ENCODE measurements at regions not wholly inside any gene's neighbourhood (a gene's known extent, or its start where the extent isn't known, plus 50 kb on each side); places are given as distances from the start of the nearest gene placed in this dataset.

- no peak overlapping the region for H3K9ac ChIP-seq
- no peaks in the 10 kb centered on the region for H3K79me2 ChIP-seq (ENCODE audit: low read depth)
- no peak overlapping the region for H3K27ac ChIP-seq
- H3K27me3 ChIP-seq, result no peaks in the 10 kb centered on the region
- Mint-ChIP-seq H3K4me3 (no peak overlapping the region), H3K36me3 (no peaks in the 10 kb centered on the region), H3K27ac (no peak overlapping the region), H3K9me3 (no peaks in the 10 kb centered on the region), H3K4me1 (no peaks in the 10 kb centered on the region), H3K27me3 (ENCODE audit: insufficient read depth, low read depth) (no peaks in the 10 kb centered on the region)
- no peaks in the 10 kb centered on the region for H3K9me3 ChIP-seq (ENCODE audit: low read depth)
- H3K4me2 ChIP-seq, result no peak overlapping the region
- no peak overlapping the region for H3K4me3 ChIP-seq
- TF ChIP-seq CTCF (IDR thresholded peaks at IDR 0.05), result no peak
- TF ChIP-seq EZH2phosphoT487 (IDR thresholded peaks at IDR 0.05), result no peak
- H3K4me1 ChIP-seq, result no peaks in the 10 kb centered on the region
- H3F3A ChIP-seq (ENCODE audit: low read depth), result no peaks in the 10 kb centered on the region
- H4K20me1 ChIP-seq (ENCODE audit: low read depth), result no peaks in the 10 kb centered on the region
- no peak overlapping the region for H2AFZ ChIP-seq (replicated peaks)
- DNase-seq (ENCODE audit: low spot score), result no peak
- H3K36me3 ChIP-seq, result no peaks in the 10 kb centered on the region
These were observed 394.1 kb upstream of the SMIM31 start for GRCh38 chr4:164359881-164360280.

- Histone ChIP-seq H2AFZ (replicated peaks) (peak overlapping the region; percentile 33), H3F3A (ENCODE audit: low read depth) (no peaks in the 10 kb centered on the region), H3K9ac (no peak overlapping the region), H3K27ac (no peak overlapping the region), H3K9me3 (ENCODE audit: low read depth) (no peaks in the 10 kb centered on the region), H3K4me3 (no peak overlapping the region), H3K79me2 (ENCODE audit: low read depth) (no peaks in the 10 kb centered on the region), H3K36me3 (no peaks in the 10 kb centered on the region), H3K4me1 (no peaks in the 10 kb centered on the region), H4K20me1 (ENCODE audit: low read depth) (no peaks in the 10 kb centered on the region), H3K4me2 (no peak overlapping the region), H3K27me3 (no peaks in the 10 kb centered on the region)
- Mint-ChIP-seq H3K36me3 (no peaks in the 10 kb centered on the region), H3K9me3 (no peaks in the 10 kb centered on the region), H3K4me1 (no peaks in the 10 kb centered on the region), H3K27me3 (ENCODE audit: insufficient read depth, low read depth) (no peaks in the 10 kb centered on the region), H3K27ac (no peak overlapping the region), H3K4me3 (no peak overlapping the region)
- DNase-seq (ENCODE audit: low spot score), result no peak
- TF ChIP-seq CTCF (IDR thresholded peaks at IDR 0.05) (no peak), EZH2phosphoT487 (IDR thresholded peaks at IDR 0.05) (no peak), EZH2 (IDR thresholded peaks at IDR 0.05) (no peak)
These were observed 385.0 kb upstream of the SMIM31 start for GRCh38 chr4:164368894-164369293.

- Histone ChIP-seq H3K4me3 (no peak overlapping the region), H3K36me3 (no peaks in the 10 kb centered on the region), H3K9me3 (ENCODE audit: low read depth) (no peaks in the 10 kb centered on the region), H4K20me1 (ENCODE audit: low read depth) (no peaks in the 10 kb centered on the region), H3F3A (ENCODE audit: low read depth) (no peaks in the 10 kb centered on the region), H3K9ac (no peak overlapping the region), H3K4me1 (no peaks in the 10 kb centered on the region), H3K27me3 (no peaks in the 10 kb centered on the region), H3K27ac (no peak overlapping the region), H3K79me2 (ENCODE audit: low read depth) (no peaks in the 10 kb centered on the region), H2AFZ (replicated peaks) (no peak overlapping the region), H3K4me2 (no peak overlapping the region)
- DNase-seq (ENCODE audit: low spot score), result no peak
- TF ChIP-seq EZH2 (IDR thresholded peaks at IDR 0.05), result no peak
- no peak for TF ChIP-seq EZH2phosphoT487 (IDR thresholded peaks at IDR 0.05)
- no peak for TF ChIP-seq CTCF (IDR thresholded peaks at IDR 0.05)
- H3K27ac Mint-ChIP-seq, result no peak overlapping the region
- no peaks in the 10 kb centered on the region for H3K36me3 Mint-ChIP-seq
- peaks cover 2% of the 10 kb centered on the region for H3K27me3 Mint-ChIP-seq (ENCODE audit: insufficient read depth, low read depth)
- no peak overlapping the region for H3K4me3 Mint-ChIP-seq
- H3K4me1 Mint-ChIP-seq, result no peaks in the 10 kb centered on the region
- H3K9me3 Mint-ChIP-seq, result no peaks in the 10 kb centered on the region
These were observed 380.9 kb upstream of the SMIM31 start for GRCh38 chr4:164373021-164373420.

- Mint-ChIP-seq H3K27ac (no peak overlapping the region), H3K4me3 (no peak overlapping the region), H3K27me3 (ENCODE audit: insufficient read depth, low read depth) (peaks cover 2% of the 10 kb centered on the region), H3K9me3 (no peaks in the 10 kb centered on the region), H3K36me3 (no peaks in the 10 kb centered on the region), H3K4me1 (no peaks in the 10 kb centered on the region)
- TF ChIP-seq EZH2phosphoT487 (IDR thresholded peaks at IDR 0.05), result no peak
- TF ChIP-seq EZH2 (IDR thresholded peaks at IDR 0.05), result no peak
- no peak for TF ChIP-seq CTCF (IDR thresholded peaks at IDR 0.05)
- no peak overlapping the region for H3K4me2 ChIP-seq
- H3K4me3 ChIP-seq, result no peak overlapping the region
- no peaks in the 10 kb centered on the region for H4K20me1 ChIP-seq (ENCODE audit: low read depth)
- no peaks in the 10 kb centered on the region for H3K9me3 ChIP-seq (ENCODE audit: low read depth)
- no peak for DNase-seq (ENCODE audit: low spot score)
- H3K36me3 ChIP-seq, result no peaks in the 10 kb centered on the region
- H3K79me2 ChIP-seq (ENCODE audit: low read depth), result no peaks in the 10 kb centered on the region
- H3K27me3 ChIP-seq, result peaks cover 19% of the 10 kb centered on the region
- H3K9ac ChIP-seq, result no peak overlapping the region
- no peaks in the 10 kb centered on the region for H3F3A ChIP-seq (ENCODE audit: low read depth)
- no peak overlapping the region for H3K27ac ChIP-seq
- H2AFZ ChIP-seq (replicated peaks), result no peak overlapping the region
- H3K4me1 ChIP-seq, result no peaks in the 10 kb centered on the region
These were observed 376.7 kb upstream of the SMIM31 start for GRCh38 chr4:164377277-164377676.
